Psoas muscle (tissue), 7 donors: ENCODE measurements at regions not wholly inside any gene's neighbourhood (a gene's known extent, or its start where the extent isn't known, plus 50 kb on each side); places are given as distances from the start of the nearest gene placed in this dataset.

ENCODE experiments used
- ATAC-seq, 4 donors: fragments of 200-7000 bp; cut with Tn5 transposase; one replicate each; pipeline ENCODE4 v1.9.1; 2020; ENCODE audit warnings: moderate library complexity in 3 of 4, mild to moderate bottlenecking in 2 of 4
- DNase-seq, 2 donors: peaks; one replicate each; pipeline ENCODE4 v3.0.0-alpha.2; 2020
- H3K27ac ChIP-seq: fragments of 200-600 bp; one replicate; pipeline ENCODE4 v1.8.0; 2022
- H3K27me3 ChIP-seq, 3 donors: fragments of 200-600 bp in 1 of 3; one replicate each; pipeline versions ENCODE4 v1.6.1 to v1.8.0; 2013 to 2022; ENCODE audit warnings: low read length in 2 of 3, mild to moderate bottlenecking in 2 of 3, moderate library complexity in 1 of 3; ENCODE audit not compliant: insufficient read depth in 3 of 3
- H3K36me3 ChIP-seq, 2 donors: fragments of 200-600 bp in 1 of 2; one replicate each; pipeline versions ENCODE4 v1.6.1 to v1.8.0; 2013 to 2022; ENCODE audit warnings: low read depth in 1 of 2, mild to moderate bottlenecking in 1 of 2, moderate library complexity in 1 of 2; ENCODE audit not compliant: insufficient read depth in 1 of 2
- H3K4me1 ChIP-seq: fragments of 200-600 bp; one replicate; pipeline ENCODE4 v1.8.0; 2022
- H3K4me3 ChIP-seq: fragments of 200-600 bp; one replicate; pipeline ENCODE4 v1.8.0; 2022; ENCODE audit warnings: mild to moderate bottlenecking
- H3K9me3 ChIP-seq: fragments of 200-600 bp; one replicate; pipeline ENCODE4 v1.8.0; 2022
- CTCF ChIP-seq: fragments of 200-600 bp; IDR thresholded peaks from one replicate; pipeline ENCODE4 v1.8.0; 2022; ENCODE audit warnings: antibody characterized with exemption
- WGBS, 3 donors: extraction: QIAGEN DNeasy Blood & Tissue Kit; methylation state at CpG; one replicate each; pipeline versions ENCODE4 v1.1.6 to v1.1.7; 2013; 5-methylcytosine and 5-hydroxymethylcytosine counted together
- intact Hi-C, 2 donors: fragments of 100-400 bp; cut with DNase I; formaldehyde crosslinking; loops; one replicate each; pipeline versions ENCODE4 v1.11.0 to v1.14.2; 2022
- donor health status: healthy with polysubstance abuse.
- donor health status: DM: no; HTN: no; CAD: no; lungs with moderate emphysema.
- donor health status: Bipolar disorder and iron deficiency.
- donor health status: healthy.
- donor health status: DM: yes; HTN: yes; CAD: no.
- donor health status: DM: no; HTN: no; CAD: no.
- donor health status: DM: yes; HTN: yes; CAD: no.

- intact Hi-C loops: no loop called here
- H3K4me1 ChIP-seq: no peaks in the 10 kb centered on the region
- H3K36me3 ChIP-seq: no peaks in the 10 kb centered on the region
- H3K27me3 ChIP-seq: no peaks in the 10 kb centered on the region
- DNase-seq (no peak), ATAC-seq (no peak)
- TF ChIP-seq CTCF: no peak
- no peaks in the 10 kb centered on the region for H3K9me3 ChIP-seq
- 89 to 91% (median 91%) methylated on average over 1 of the region's 1 CpG for WGBS, 3 donors
- H3K27ac ChIP-seq: no peak overlapping the region
- no peak overlapping the region for H3K4me3 ChIP-seq
These were observed 65.4 kb upstream of the NABP1 start for GRCh38 chr2:191612496-191612895.

DNA sequence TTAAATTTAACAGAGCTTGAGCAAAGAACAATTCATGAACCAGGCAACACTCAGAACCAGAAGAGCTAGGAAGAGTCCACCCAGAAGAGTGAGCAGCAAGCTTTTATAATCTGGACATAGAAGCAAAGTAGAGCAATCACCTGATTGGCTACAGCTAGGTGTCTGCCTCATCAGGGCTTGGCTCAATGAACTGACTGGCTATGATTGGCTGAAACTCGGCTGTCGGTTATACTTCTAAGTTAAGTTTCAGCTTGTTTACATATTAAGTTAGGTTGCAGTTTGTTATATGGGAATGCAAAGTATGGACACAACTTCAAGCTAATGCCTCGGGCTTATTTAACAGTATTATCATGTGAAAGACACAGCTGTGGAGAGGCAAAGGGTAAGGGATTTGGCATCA is 63.2 kb upstream of the NABP1 start:
- no peak for TF ChIP-seq CTCF
- no peak for DNase-seq
- intact Hi-C loops: no loop called here
- no peaks in the 10 kb centered on the region for H3K36me3 ChIP-seq
- H3K27ac ChIP-seq: no peak overlapping the region
- no peak overlapping the region for H3K4me3 ChIP-seq
- WGBS, 3 donors: 84 to 88% (median 87%) methylated on average over 3 of the region's 3 CpGs
- ATAC-seq: no peak
- H3K9me3 ChIP-seq: no peaks in the 10 kb centered on the region
- no peaks in the 10 kb centered on the region for H3K27me3 ChIP-seq
- H3K4me1 ChIP-seq: no peaks in the 10 kb centered on the region

GRCh38 chr2:191615596-191615995 is 62.3 kb upstream of the NABP1 start:
- 52 to 77% (median 59%) methylated on average over 3 of the region's 3 CpGs for WGBS, 3 donors

DNA sequence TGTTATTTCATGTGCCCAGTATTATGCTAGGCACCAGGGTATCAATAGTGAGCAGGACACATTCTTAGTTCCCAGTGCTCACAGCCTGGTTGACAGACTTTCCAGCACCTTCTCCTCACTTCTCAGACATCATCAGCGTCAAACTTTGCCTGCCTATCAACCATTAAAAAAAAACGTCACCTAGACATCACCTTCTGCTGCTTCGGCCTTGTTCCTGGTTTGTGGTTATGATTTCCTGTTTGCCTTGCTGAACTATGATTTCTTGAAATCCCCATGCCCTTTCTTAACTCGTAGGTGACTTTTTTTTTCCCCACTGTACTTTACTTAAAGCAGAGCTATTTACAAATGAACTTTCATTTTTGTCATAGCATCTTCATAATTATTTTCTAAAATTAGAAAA is 60.4 kb upstream of the NABP1 start:
- Histone ChIP-seq H3K4me3 (no peak overlapping the region), H3K36me3 (no peaks in the 10 kb centered on the region), H3K4me1 (no peaks in the 10 kb centered on the region), H3K9me3 (no peaks in the 10 kb centered on the region), H3K27ac (no peak overlapping the region), H3K27me3 (no peaks in the 10 kb centered on the region)
- DNase-seq (no peak), ATAC-seq (no peak)
- no peak for TF ChIP-seq CTCF
- intact Hi-C loops: no loop called here
- WGBS, 3 donors: 75 to 84% (median 79%) methylated on average over 4 of the region's 4 CpGs

More at GRCh38 chr2:191615596-191615995, 62.3 kb upstream of the NABP1 start:
- H3K27me3 ChIP-seq: no peaks in the 10 kb centered on the region
- no peak overlapping the region for H3K4me3 ChIP-seq
- no peaks in the 10 kb centered on the region for H3K4me1 ChIP-seq
- TF ChIP-seq CTCF: no peak
- ATAC-seq (no peak), DNase-seq (no peak)
- no peaks in the 10 kb centered on the region for H3K36me3 ChIP-seq
- intact Hi-C loops: no loop called here
- H3K9me3 ChIP-seq: no peaks in the 10 kb centered on the region
- H3K27ac ChIP-seq: no peak overlapping the region

- no peaks in the 10 kb centered on the region for H3K4me1 ChIP-seq
- H3K27ac ChIP-seq: no peak overlapping the region
- no peak for DNase-seq
- H3K36me3 ChIP-seq: no peaks in the 10 kb centered on the region
- no peak for ATAC-seq
- WGBS, 3 donors: 68 to 79% (median 75%) methylated on average over 3 of the region's 3 CpGs
- intact Hi-C loops: no loop called here
- no peak overlapping the region for H3K4me3 ChIP-seq
- H3K27me3 ChIP-seq: no peaks in the 10 kb centered on the region
- TF ChIP-seq CTCF: no peak
- no peaks in the 10 kb centered on the region for H3K9me3 ChIP-seq
These were observed 59.7 kb upstream of the NABP1 start for GRCh38 chr2:191618046-191618780.
